HG03060 (cell line): ENCODE measurements at regions not wholly inside any gene's neighbourhood (a gene's known extent, or its start where the extent isn't known, plus 50 kb on each side); places are given as distances from the start of the nearest gene placed in this dataset.

Source experiments
- ATAC-seq: cut with Tn5 transposase; IDR thresholded peaks from one replicate; pipeline ENCODE4 v1.9.1; 2021; ENCODE audit warnings: low read depth, moderate number of reproducible peaks; ENCODE audit not compliant: unreplicated experiment

DNA sequence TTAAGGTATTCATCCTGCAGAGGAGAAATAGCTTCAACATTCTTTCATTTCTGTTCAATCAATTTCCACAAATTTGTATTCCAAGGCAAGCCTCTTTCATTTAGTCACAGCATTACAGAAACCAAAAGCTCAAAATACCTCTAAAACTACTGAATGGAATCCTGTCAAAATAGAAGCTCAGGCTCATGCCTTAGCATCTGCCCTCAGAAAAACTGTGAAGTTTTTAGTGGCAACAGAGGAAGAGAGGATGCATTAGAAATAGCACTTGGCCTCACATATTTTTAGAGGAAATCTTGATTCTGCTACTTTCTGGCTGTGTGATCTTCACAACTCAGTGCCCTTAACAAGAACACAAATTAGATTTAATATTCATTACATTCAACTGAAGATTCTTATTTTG, 69.1 kb upstream of the GALNT13 start:
- no peak for ATAC-seq

DNA sequence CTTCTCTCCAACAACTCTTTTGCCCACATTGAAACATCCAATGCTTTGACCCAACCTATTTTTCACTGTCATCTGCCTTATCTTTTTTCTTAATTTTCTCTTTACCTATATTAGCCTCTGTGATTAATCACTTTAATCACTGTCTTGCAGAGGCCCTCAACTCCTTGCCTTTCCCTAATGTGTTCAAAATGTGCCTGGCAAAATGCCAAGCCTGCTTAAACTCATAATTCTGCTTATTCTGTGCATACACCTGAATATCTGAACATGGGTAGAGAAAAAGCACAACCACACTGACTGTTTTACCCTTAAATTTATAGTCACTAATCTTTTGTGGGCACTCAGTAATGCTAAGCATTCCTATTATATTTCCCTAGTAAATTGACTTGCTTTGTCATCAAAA, 63.0 kb upstream of the GALNT13 start:
- no peak for ATAC-seq

- ATAC-seq: no peak
These were observed 60.2 kb upstream of the GALNT13 start for GRCh38 chr2:153811516-153811915.

DNA sequence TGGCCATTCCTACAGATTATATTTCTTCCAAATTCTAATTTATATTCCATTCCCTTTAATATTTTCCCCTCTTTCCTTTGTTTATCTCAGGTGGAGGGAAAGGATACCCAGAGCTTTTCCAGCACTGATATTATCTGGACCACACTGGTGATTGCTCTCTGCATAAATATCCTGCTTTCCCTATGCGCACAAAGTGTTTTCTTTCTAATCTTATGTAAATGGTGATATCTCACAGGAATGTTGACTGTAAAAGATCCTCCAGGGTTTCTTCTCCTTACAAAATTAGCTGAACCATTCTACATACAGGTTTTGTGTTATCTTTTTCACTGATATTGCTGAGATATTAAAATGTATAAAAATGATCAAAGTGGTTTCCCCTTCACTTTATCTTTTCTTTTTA, 59.1 kb upstream of the GALNT13 start:
- ATAC-seq: no peak

GRCh38 chr2:153818242-153818641, 53.5 kb upstream of the GALNT13 start:
- ATAC-seq: no peak

- ATAC-seq: no peak
These were observed 52.6 kb upstream of the GALNT13 start for GRCh38 chr2:153819074-153819473.

GRCh38 chr2:153819501-153819900, 52.2 kb upstream of the GALNT13 start:
- no peak for ATAC-seq
